DOHH2 (cell line): ENCODE measurements at regions not wholly inside any gene's neighbourhood (a gene's known extent, or its start where the extent isn't known, plus 50 kb on each side); places are given as distances from the start of the nearest gene placed in this dataset.

Experiments
- EZH2phosphoT487 ChIP-seq: fragments of 200-600 bp; sonication (generic); IDR thresholded peaks from 2 replicates; pipeline ENCODE4 v1.6.1; 2017; ENCODE audit warnings: borderline replicate concordance, mild to moderate bottlenecking, antibody characterized with exemption, low read length, moderate library complexity, mixed read lengths
- TF ChIP-seq, protein P1 (sequence below): fragments of 200-600 bp; sonication (generic); IDR thresholded peaks from one replicate; pipeline ENCODE4 v1.5.1; 2014; ENCODE audit warnings: antibody characterized with exemption, mild to moderate bottlenecking, low read depth, low read length; ENCODE audit not compliant: poor library complexity, severe bottlenecking

- TF ChIP-seq, protein P1, sequence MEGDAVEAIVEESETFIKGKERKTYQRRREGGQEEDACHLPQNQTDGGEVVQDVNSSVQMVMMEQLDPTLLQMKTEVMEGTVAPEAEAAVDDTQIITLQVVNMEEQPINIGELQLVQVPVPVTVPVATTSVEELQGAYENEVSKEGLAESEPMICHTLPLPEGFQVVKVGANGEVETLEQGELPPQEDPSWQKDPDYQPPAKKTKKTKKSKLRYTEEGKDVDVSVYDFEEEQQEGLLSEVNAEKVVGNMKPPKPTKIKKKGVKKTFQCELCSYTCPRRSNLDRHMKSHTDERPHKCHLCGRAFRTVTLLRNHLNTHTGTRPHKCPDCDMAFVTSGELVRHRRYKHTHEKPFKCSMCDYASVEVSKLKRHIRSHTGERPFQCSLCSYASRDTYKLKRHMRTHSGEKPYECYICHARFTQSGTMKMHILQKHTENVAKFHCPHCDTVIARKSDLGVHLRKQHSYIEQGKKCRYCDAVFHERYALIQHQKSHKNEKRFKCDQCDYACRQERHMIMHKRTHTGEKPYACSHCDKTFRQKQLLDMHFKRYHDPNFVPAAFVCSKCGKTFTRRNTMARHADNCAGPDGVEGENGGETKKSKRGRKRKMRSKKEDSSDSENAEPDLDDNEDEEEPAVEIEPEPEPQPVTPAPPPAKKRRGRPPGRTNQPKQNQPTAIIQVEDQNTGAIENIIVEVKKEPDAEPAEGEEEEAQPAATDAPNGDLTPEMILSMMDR = no peak
- no peak for TF ChIP-seq EZH2phosphoT487
Observed at GRCh38 chr2:144201868-144202468, 318.0 kb downstream of the ZEB2 start.
